HL-60 (cell line): ENCODE measurements at regions not wholly inside any gene's neighbourhood (a gene's known extent, or its start where the extent isn't known, plus 50 kb on each side); places are given as distances from the start of the nearest gene placed in this dataset.

Experiments
- CTCF ChIP-seq: IDR thresholded peaks from one replicate; pipeline ENCODE4 v1.5.1; 2011; ENCODE audit warnings: low read length, control low read depth, inconsistent platforms; ENCODE audit not compliant: insufficient read depth
- GABPA ChIP-seq: IDR thresholded peaks from 2 replicates; pipeline ENCODE4 v1.6.1; 2012; ENCODE audit warnings: low read depth

GRCh38 chr5:74042559-74042958 lies 416.6 kb downstream of the ARHGEF28 start:
- TF ChIP-seq CTCF (no peak), GABPA (no peak)
